ENCODE measurements at regions not wholly inside any gene's neighbourhood (a gene's known extent, or its start where the extent isn't known, plus 50 kb on each side); places are given as distances from the start of the nearest gene placed in this dataset.

DNA sequence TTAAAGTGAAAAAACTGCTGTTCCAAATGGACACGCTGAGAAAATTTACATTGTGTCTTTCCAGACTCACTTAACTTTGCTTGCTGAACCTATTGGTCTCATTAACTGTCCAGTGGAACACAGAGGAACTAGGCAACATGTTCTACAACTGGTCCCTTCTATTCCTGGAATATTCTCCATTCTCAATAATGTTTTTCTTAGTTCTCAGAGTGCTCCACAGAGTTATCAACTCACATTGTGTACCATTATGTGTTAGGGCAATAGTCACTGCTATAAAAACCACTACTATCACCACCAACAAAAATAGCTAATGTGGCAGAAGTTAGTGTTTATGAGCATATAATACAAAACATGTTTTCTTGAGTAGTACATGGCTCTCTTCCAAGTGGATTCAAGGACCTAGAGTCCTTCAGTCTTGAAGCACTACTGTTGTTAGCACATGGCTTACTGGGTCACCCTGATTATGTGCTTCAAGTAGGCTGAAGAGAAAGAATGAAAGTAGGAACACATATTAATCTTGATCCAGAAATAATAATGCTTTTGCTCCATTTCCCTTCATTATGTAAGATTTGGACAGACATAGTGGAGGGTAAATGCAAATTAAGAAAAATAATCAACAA lies 865.3 kb upstream of the HS3ST1 start:
- Histone ChIP-seq H3K4me1 (replicated peaks in 1 of 2; ENCODE audit: control insufficient read depth in 2 of 2, insufficient read depth in 2 of 2, low read length in 2 of 2) (no peaks in the 10 kb centered on the region), H3K27ac (ENCODE audit: extremely low read depth, low read depth, low read length) (no peak overlapping the region), H4K20me1 (replicated peaks; ENCODE audit: control insufficient read depth, insufficient read depth, low read length) (no peaks in the 10 kb centered on the region), H3K27me3 (ENCODE audit: control insufficient read depth in 2 of 2, insufficient read depth in 2 of 2, low read length in 2 of 2) (no peaks in the 10 kb centered on the region), H3K9ac (ENCODE audit: insufficient read depth in 1 of 2, low read depth in 2 of 2, low read length in 2 of 2) (no peak overlapping the region), H3K9me1 (ENCODE audit: control insufficient read depth, insufficient read depth, low read length) (no peaks in the 10 kb centered on the region), H3K4me3 (no peak overlapping the region), H3K4me2 (ENCODE audit: insufficient read depth, low read length) (no peak overlapping the region), H3K79me2 (ENCODE audit: control insufficient read depth, insufficient read depth, low read length) (no peaks in the 10 kb centered on the region), H3K36me3 (ENCODE audit: control insufficient read depth, insufficient read depth, low read length) (no peaks in the 10 kb centered on the region), H3K9me3 (replicated peaks; ENCODE audit: control insufficient read depth, insufficient read depth, low read depth, low read length) (no peaks in the 10 kb centered on the region), H2AFZ (ENCODE audit: low read depth, low read length) (no peak overlapping the region)
- WGBS (ENCODE audit: insufficient coverage, low coverage, missing lambda C conversion rate) = 6% methylated on average over 1 of the region's 1 CpG
- no peak for DNase-seq (ENCODE audit: extremely low read depth in 1 of 4, low spot score in 3 of 4)
- intact Hi-C loops (cut with micrococcal nuclease) (no loop called here), in situ Hi-C loops (cut with MboI) (no loop called here)
- ATAC-seq = no peak
- POLR2A ChIA-PET = no interaction called here
- CTCF ChIA-PET (ENCODE audit: low intra/inter-chr PET ratio) = no interaction called here
- TF ChIP-seq ADNP (tag; IDR thresholded peaks at IDR 0.05) (no peak), MBD2 (IDR thresholded peaks at IDR 0.05; ENCODE audit: borderline replicate concordance, low read depth) (no peak), SMARCC2 (IDR thresholded peaks at IDR 0.05; ENCODE audit: low read depth) (no peak), TGIF2 (CRISPR knock-in tag; IDR thresholded peaks at IDR 0.05) (no peak), HNRNPH1 (optimal IDR thresholded peaks at IDR 0.05; ENCODE audit: low read depth, low read length) (no peak), ZNF695 (CRISPR knock-in tag; IDR thresholded peaks at IDR 0.05) (no peak), NCOA1 (IDR thresholded peaks at IDR 0.05; ENCODE audit: low read depth) (no peak)
- TF ChIP-seq, protein P1, sequence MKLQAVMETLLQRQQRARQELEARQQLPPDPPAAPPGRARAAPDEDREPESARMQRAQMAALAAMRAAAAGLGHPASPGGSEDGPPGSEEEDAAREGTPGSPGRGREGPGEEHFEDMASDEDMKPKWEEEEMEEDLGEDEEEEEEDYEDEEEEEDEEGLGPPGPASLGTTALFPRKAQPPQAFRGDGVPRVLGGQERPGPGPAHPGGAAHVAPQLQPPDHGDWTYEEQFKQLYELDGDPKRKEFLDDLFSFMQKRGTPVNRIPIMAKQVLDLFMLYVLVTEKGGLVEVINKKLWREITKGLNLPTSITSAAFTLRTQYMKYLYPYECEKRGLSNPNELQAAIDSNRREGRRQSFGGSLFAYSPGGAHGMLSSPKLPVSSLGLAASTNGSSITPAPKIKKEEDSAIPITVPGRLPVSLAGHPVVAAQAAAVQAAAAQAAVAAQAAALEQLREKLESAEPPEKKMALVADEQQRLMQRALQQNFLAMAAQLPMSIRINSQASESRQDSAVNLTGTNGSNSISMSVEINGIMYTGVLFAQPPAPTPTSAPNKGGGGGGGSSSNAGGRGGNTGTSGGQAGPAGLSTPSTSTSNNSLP (IDR thresholded peaks at IDR 0.05; ENCODE audit: borderline replicate concordance, low read depth, low read length) = no peak
- BruUV-seq (replicated peaks) = no TSS peak
- FAIRE-seq = no peak

All from K562 (cell line).